WTC11 (cell line): ENCODE measurements at regions not wholly inside any gene's neighbourhood (a gene's known extent, or its start where the extent isn't known, plus 50 kb on each side); places are given as distances from the start of the nearest gene placed in this dataset.

Experiments used
- ATAC-seq: fragments of 200-7000 bp; cut with Tn5 transposase; 2 replicates; pipeline ENCODE4 v1.10.0; 2021; ENCODE audit warnings: mild to moderate bottlenecking, moderate library complexity
- CTCF ChIA-PET: fragments of 300-600 bp; sonication (Branson Sonifier 250); formaldehyde crosslinking; loops from one replicate; lab custom pipeline; 2021; ENCODE audit warnings: antibody characterized with exemption; lab: Charles Lee
- POLR2A ChIA-PET: fragments of 350-600 bp; sonication (Branson Sonifier 250); formaldehyde crosslinking; loops from one replicate; lab custom pipeline; 2021; ENCODE audit warnings: antibody characterized with exemption; lab: Charles Lee
- DNase-seq: peaks from one replicate; pipeline ENCODE4 v3.0.0; 2021; ENCODE audit warnings: low spot score
- H3K27ac Mint-ChIP-seq: 2 replicates; pipeline ENCODE4 v1.8.0; 2021; ENCODE audit warnings: mixed read lengths
- H3K27me3 Mint-ChIP-seq: 2 replicates; pipeline ENCODE4 v1.8.0; 2021; ENCODE audit warnings: low read depth, mild to moderate bottlenecking, moderate library complexity, mixed read lengths
- H3K36me3 Mint-ChIP-seq: 2 replicates; pipeline ENCODE4 v1.8.0; 2021; ENCODE audit warnings: mixed read lengths
- H3K4me1 Mint-ChIP-seq: 2 replicates; pipeline ENCODE4 v1.8.0; 2022; ENCODE audit warnings: mixed read lengths
- H3K4me3 Mint-ChIP-seq: 2 replicates; pipeline ENCODE4 v1.8.0; 2021; ENCODE audit warnings: mild to moderate bottlenecking, moderate library complexity, mixed read lengths
- H3K9me3 Mint-ChIP-seq: 2 replicates; pipeline ENCODE4 v1.8.0; 2021; ENCODE audit warnings: mixed read lengths
- FOXJ3 ChIP-seq: sonication (generic); formaldehyde crosslinking; IDR thresholded peaks from 2 replicates; pipeline ENCODE4 v1.9.0; 2021; ENCODE audit warnings: missing genetic modification reagents, mild to moderate bottlenecking, borderline replicate concordance
- FOXP1 ChIP-seq: sonication (generic); formaldehyde crosslinking; IDR thresholded peaks from 2 replicates; pipeline ENCODE4 v1.8.0; 2022; ENCODE audit warnings: missing genetic modification reagents, mild to moderate bottlenecking, moderate library complexity, borderline replicate concordance
- IRF2 ChIP-seq: sonication (generic); formaldehyde crosslinking; IDR thresholded peaks from 2 replicates; pipeline ENCODE4 v1.8.0; 2022; ENCODE audit warnings: low read depth, missing genetic modification reagents, borderline replicate concordance
- MXD4 ChIP-seq: fragments of 250-450 bp; sonication (Bioruptor Pico); IDR thresholded peaks from 2 replicates; pipeline ENCODE4 v1.8.0; 2021; ENCODE audit warnings: mild to moderate bottlenecking, moderate library complexity, borderline replicate concordance
- NFE2L1 ChIP-seq: sonication (generic); formaldehyde crosslinking; IDR thresholded peaks from 2 replicates; pipeline ENCODE4 v1.8.1; 2023; ENCODE audit warnings: missing genetic modification reagents
- NFYB ChIP-seq: sonication (generic); formaldehyde crosslinking; conservative IDR thresholded peaks from 2 replicates; pipeline ENCODE4 v1.8.0; 2022; ENCODE audit warnings: low read depth, missing genetic modification reagents
- NR1H2 ChIP-seq: sonication (generic); formaldehyde crosslinking; IDR thresholded peaks from 2 replicates; pipeline ENCODE4 v1.9.0; 2021; ENCODE audit warnings: mild to moderate bottlenecking, moderate library complexity, missing genetic modification reagents
- SP1 ChIP-seq: sonication (generic); formaldehyde crosslinking; conservative IDR thresholded peaks from 2 replicates; pipeline ENCODE4 v1.8.1; 2022; ENCODE audit warnings: missing genetic modification reagents
- ZBTB21 ChIP-seq: sonication (generic); formaldehyde crosslinking; IDR thresholded peaks from 2 replicates; pipeline ENCODE4 v1.8.1; 2023; ENCODE audit warnings: mild to moderate bottlenecking, missing genetic modification reagents, borderline replicate concordance
- ZNF416 ChIP-seq: fragments of 250-450 bp; sonication (Bioruptor Pico); IDR thresholded peaks from 2 replicates; pipeline ENCODE4 v1.9.0; 2021; ENCODE audit warnings: mild to moderate bottlenecking, inconsistent platforms
- TF ChIP-seq, protein P1 (sequence below): sonication (generic); formaldehyde crosslinking; IDR thresholded peaks from 2 replicates; pipeline ENCODE4 v1.8.1; 2023; ENCODE audit warnings: mild to moderate bottlenecking, moderate library complexity, missing genetic modification reagents
- TF ChIP-seq, protein P2 (sequence below): sonication (generic); formaldehyde crosslinking; IDR thresholded peaks from 2 replicates; pipeline ENCODE4 v1.8.0; 2022; ENCODE audit warnings: mild to moderate bottlenecking, missing genetic modification reagents
- TF ChIP-seq, protein P3 (sequence below): sonication (generic); formaldehyde crosslinking; conservative IDR thresholded peaks from 2 replicates; pipeline ENCODE4 v1.8.1; 2023; ENCODE audit warnings: mild to moderate bottlenecking, low read depth, missing genetic modification reagents, moderate library complexity
- TF ChIP-seq, protein P4 (sequence below): sonication (generic); formaldehyde crosslinking; IDR thresholded peaks from 2 replicates; pipeline ENCODE4 v1.8.1; 2022; ENCODE audit warnings: mild to moderate bottlenecking, missing genetic modification reagents, moderate library complexity, borderline replicate concordance
- TF ChIP-seq, protein P5 (sequence below): sonication (generic); formaldehyde crosslinking; IDR thresholded peaks from 2 replicates; pipeline ENCODE4 v1.8.0; 2022; ENCODE audit warnings: mild to moderate bottlenecking, missing genetic modification reagents
- TF ChIP-seq, protein P6 (sequence below): fragments of 250-450 bp; sonication (Bioruptor Pico); IDR thresholded peaks from 2 replicates; pipeline ENCODE4 v1.9.0; 2021; ENCODE audit warnings: mild to moderate bottlenecking, borderline replicate concordance

DNA sequence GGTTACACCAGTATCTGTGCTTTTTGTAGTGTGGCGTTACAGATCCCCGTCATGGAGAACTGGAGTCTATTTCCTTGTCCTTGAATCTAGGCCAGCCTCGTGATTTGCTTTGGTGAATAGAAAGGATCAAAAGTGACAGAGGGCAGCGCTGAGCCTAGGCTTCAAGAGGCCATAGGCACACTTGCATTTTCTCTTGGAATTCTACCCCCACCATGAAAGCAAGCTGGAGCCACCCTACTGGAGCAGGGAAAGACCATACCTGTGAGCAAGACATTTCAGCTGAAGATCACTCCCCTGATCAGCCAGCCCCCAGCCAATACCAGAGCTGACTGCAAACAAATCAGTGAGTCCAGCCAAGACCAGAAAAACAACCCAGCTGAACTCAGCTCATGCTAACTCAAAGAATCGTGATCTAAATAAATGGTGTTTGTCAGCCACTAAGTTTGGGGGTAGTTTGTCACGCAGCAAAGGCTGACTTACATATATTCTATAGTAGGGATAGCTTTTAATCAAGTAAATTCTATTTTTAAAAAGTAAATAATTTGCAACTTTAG is 521.9 kb upstream of the TBX3 start:
- DNase-seq: no peak
- no peaks in the 10 kb centered on the region; the same call in 1 of the 2 replicates for H3K27me3 Mint-ChIP-seq
- peak; percentile 42 for ATAC-seq
- CTCF ChIA-PET: interaction anchor here (0.5 kb wide), 1 partner anchor 620 kb away, joined by 4 read pairs; no protein-coding TSS in a partner anchor
- POLR2A ChIA-PET: no interaction called here
- no peak for TF ChIP-seq FOXJ3 (CRISPR knock-in tag)
- no peak for TF ChIP-seq MXD4 (CRISPR knock-in tag)
- no peak for TF ChIP-seq IRF2 (CRISPR knock-in tag)
- TF ChIP-seq, protein P1, sequence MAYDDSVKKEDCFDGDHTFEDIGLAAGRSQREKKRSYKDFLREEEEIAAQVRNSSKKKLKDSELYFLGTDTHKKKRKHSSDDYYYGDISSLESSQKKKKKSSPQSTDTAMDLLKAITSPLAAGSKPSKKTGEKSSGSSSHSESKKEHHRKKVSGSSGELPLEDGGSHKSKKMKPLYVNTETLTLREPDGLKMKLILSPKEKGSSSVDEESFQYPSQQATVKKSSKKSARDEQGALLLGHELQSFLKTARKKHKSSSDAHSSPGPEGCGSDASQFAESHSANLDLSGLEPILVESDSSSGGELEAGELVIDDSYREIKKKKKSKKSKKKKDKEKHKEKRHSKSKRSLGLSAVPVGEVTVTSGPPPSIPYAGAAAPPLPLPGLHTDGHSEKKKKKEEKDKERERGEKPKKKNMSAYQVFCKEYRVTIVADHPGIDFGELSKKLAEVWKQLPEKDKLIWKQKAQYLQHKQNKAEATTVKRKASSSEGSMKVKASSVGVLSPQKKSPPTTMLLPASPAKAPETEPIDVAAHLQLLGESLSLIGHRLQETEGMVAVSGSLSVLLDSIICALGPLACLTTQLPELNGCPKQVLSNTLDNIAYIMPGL (CRISPR knock-in tag): no peak
- no peak for TF ChIP-seq SP1 (CRISPR knock-in tag)
- TF ChIP-seq, protein P2, sequence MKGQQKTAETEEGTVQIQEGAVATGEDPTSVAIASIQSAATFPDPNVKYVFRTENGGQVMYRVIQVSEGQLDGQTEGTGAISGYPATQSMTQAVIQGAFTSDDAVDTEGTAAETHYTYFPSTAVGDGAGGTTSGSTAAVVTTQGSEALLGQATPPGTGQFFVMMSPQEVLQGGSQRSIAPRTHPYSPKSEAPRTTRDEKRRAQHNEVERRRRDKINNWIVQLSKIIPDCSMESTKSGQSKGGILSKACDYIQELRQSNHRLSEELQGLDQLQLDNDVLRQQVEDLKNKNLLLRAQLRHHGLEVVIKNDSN (CRISPR knock-in tag): no peak
- TF ChIP-seq, protein P3, sequence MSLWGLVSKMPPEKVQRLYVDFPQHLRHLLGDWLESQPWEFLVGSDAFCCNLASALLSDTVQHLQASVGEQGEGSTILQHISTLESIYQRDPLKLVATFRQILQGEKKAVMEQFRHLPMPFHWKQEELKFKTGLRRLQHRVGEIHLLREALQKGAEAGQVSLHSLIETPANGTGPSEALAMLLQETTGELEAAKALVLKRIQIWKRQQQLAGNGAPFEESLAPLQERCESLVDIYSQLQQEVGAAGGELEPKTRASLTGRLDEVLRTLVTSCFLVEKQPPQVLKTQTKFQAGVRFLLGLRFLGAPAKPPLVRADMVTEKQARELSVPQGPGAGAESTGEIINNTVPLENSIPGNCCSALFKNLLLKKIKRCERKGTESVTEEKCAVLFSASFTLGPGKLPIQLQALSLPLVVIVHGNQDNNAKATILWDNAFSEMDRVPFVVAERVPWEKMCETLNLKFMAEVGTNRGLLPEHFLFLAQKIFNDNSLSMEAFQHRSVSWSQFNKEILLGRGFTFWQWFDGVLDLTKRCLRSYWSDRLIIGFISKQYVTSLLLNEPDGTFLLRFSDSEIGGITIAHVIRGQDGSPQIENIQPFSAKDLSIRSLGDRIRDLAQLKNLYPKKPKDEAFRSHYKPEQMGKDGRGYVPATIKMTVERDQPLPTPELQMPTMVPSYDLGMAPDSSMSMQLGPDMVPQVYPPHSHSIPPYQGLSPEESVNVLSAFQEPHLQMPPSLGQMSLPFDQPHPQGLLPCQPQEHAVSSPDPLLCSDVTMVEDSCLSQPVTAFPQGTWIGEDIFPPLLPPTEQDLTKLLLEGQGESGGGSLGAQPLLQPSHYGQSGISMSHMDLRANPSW (CRISPR knock-in tag): no peak
- TF ChIP-seq, protein P4, sequence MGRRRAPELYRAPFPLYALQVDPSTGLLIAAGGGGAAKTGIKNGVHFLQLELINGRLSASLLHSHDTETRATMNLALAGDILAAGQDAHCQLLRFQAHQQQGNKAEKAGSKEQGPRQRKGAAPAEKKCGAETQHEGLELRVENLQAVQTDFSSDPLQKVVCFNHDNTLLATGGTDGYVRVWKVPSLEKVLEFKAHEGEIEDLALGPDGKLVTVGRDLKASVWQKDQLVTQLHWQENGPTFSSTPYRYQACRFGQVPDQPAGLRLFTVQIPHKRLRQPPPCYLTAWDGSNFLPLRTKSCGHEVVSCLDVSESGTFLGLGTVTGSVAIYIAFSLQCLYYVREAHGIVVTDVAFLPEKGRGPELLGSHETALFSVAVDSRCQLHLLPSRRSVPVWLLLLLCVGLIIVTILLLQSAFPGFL (CRISPR knock-in tag): no peak
- TF ChIP-seq, protein P5, sequence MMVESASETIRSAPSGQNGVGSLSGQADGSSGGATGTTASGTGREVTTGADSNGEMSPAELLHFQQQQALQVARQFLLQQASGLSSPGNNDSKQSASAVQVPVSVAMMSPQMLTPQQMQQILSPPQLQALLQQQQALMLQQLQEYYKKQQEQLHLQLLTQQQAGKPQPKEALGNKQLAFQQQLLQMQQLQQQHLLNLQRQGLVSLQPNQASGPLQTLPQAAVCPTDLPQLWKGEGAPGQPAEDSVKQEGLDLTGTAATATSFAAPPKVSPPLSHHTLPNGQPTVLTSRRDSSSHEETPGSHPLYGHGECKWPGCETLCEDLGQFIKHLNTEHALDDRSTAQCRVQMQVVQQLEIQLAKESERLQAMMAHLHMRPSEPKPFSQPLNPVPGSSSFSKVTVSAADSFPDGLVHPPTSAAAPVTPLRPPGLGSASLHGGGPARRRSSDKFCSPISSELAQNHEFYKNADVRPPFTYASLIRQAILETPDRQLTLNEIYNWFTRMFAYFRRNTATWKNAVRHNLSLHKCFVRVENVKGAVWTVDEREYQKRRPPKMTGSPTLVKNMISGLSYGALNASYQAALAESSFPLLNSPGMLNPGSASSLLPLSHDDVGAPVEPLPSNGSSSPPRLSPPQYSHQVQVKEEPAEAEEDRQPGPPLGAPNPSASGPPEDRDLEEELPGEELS (CRISPR knock-in tag): no peak
- TF ChIP-seq FOXP1 (CRISPR knock-in tag): no peak
- TF ChIP-seq ZBTB21 (CRISPR knock-in tag): no peak
- TF ChIP-seq, protein P6, sequence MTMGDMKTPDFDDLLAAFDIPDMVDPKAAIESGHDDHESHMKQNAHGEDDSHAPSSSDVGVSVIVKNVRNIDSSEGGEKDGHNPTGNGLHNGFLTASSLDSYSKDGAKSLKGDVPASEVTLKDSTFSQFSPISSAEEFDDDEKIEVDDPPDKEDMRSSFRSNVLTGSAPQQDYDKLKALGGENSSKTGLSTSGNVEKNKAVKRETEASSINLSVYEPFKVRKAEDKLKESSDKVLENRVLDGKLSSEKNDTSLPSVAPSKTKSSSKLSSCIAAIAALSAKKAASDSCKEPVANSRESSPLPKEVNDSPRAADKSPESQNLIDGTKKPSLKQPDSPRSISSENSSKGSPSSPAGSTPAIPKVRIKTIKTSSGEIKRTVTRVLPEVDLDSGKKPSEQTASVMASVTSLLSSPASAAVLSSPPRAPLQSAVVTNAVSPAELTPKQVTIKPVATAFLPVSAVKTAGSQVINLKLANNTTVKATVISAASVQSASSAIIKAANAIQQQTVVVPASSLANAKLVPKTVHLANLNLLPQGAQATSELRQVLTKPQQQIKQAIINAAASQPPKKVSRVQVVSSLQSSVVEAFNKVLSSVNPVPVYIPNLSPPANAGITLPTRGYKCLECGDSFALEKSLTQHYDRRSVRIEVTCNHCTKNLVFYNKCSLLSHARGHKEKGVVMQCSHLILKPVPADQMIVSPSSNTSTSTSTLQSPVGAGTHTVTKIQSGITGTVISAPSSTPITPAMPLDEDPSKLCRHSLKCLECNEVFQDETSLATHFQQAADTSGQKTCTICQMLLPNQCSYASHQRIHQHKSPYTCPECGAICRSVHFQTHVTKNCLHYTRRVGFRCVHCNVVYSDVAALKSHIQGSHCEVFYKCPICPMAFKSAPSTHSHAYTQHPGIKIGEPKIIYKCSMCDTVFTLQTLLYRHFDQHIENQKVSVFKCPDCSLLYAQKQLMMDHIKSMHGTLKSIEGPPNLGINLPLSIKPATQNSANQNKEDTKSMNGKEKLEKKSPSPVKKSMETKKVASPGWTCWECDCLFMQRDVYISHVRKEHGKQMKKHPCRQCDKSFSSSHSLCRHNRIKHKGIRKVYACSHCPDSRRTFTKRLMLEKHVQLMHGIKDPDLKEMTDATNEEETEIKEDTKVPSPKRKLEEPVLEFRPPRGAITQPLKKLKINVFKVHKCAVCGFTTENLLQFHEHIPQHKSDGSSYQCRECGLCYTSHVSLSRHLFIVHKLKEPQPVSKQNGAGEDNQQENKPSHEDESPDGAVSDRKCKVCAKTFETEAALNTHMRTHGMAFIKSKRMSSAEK (CRISPR knock-in tag): no peak
- TF ChIP-seq ZNF416: no peak
- TF ChIP-seq NFYB (CRISPR knock-in tag): no peak
- TF ChIP-seq NR1H2 (CRISPR knock-in tag): no peak
- TF ChIP-seq NFE2L1: no peak
- TF ChIP-seq, all 79 proteins: peak for 0
- Mint-ChIP-seq H3K9me3 (peaks cover 7% of the 10 kb centered on the region; the same call in 1 of the 2 replicates), H3K4me3 (no peak overlapping the region), H3K36me3 (no peaks in the 10 kb centered on the region), H3K27ac (no peak overlapping the region), H3K4me1 (peaks cover 50% of the 10 kb centered on the region)
